Esophagus (tissue), 2 donors: ENCODE measurements at regions not wholly inside any gene's neighbourhood (a gene's known extent, or its start where the extent isn't known, plus 50 kb on each side); places are given as distances from the start of the nearest gene placed in this dataset.
"Not testable (repeated sequence)": the region's sequence is repeated elsewhere in the genome, so short reads cannot be mapped to it uniquely, and the experiment has no call there.

Experiments
- H3K27ac ChIP-seq, 2 donors: one replicate each; pipeline ENCODE4 v1.5.1; 2013; ENCODE audit warnings: low read depth in 2 of 2, mild to moderate bottlenecking in 2 of 2, inconsistent platforms in 1 of 2, low read length in 1 of 2, moderate library complexity in 1 of 2
- H3K27me3 ChIP-seq, 2 donors: one replicate each; pipeline ENCODE4 v1.6.1; 2013; ENCODE audit warnings: low read length in 2 of 2, control low read depth in 1 of 2, mild to moderate bottlenecking in 1 of 2; ENCODE audit not compliant: insufficient read depth in 2 of 2, control insufficient read depth in 1 of 2
- H3K36me3 ChIP-seq, 2 donors: one replicate each; pipeline ENCODE4 v1.6.1; 2013; ENCODE audit warnings: low read length in 1 of 2; ENCODE audit not compliant: control insufficient read depth in 2 of 2, insufficient read depth in 2 of 2
- H3K4me1 ChIP-seq, 2 donors: one replicate each; pipeline ENCODE4 v1.6.1; 2013; ENCODE audit warnings: low read length in 1 of 2; ENCODE audit not compliant: control insufficient read depth in 2 of 2, insufficient read depth in 2 of 2
- H3K4me3 ChIP-seq, 2 donors: one replicate each; pipeline ENCODE4 v1.5.1; 2013; ENCODE audit warnings: low read length in 2 of 2, mild to moderate bottlenecking in 2 of 2, low read depth in 1 of 2, moderate library complexity in 1 of 2
- H3K9me3 ChIP-seq, 2 donors: one replicate each; pipeline ENCODE4 v1.6.1; 2013; ENCODE audit warnings: mild to moderate bottlenecking in 2 of 2, low read depth in 1 of 2, low read length in 1 of 2, moderate library complexity in 1 of 2; ENCODE audit not compliant: control insufficient read depth in 2 of 2, insufficient read depth in 1 of 2
- WGBS, 2 donors: extraction: QIAGEN DNeasy Blood & Tissue Kit; methylation state at CpG; one replicate each; pipeline ENCODE4 v1.1.7; 2013; 5-methylcytosine and 5-hydroxymethylcytosine counted together
- donor health status: healthy with polysubstance abuse.
- donor health status: Bipolar disorder and iron deficiency.

DNA sequence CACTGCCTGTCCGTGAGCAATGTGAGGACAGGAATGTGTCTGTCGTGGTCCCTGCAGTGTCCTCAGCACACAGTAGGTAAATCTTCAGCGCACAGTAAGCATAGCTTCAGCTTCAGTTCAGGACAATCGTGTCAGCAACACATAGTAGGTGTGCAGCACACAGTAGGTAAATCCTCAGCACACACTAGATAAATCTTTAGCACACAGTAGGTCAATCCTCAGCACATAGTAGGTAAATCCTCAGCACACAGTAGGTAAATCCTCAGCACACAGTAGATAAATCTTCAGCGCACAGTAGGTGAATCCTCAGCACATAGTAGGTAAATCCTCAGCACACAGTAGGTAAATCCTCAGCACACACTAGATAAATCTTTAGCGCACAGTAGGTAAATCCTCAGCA is 102.4 kb downstream of the MICALL2 start:
- H3K4me1 ChIP-seq, H3K27me3 ChIP-seq: not testable (repeated sequence)
- 91 to 96% methylated on average over 6 of the region's 6 CpGs for WGBS, 2 donors

DNA sequence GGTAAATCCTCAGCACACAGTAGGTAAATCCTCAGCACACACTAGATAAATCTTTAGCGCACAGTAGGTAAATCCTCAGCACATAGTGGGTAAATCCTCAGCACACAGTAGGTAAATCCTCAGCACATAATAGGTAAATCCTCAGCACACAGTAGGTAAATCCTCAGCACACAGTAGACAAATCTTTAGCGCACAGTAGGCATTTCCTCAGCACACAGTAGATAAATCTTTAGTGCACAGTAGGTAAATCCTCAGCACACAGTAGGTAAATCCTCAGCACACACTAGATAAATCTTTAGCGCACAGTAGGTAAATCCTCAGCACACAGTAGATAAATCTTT is 102.0 kb downstream of the MICALL2 start:
- not testable (repeated sequence) for H3K9me3 ChIP-seq, H3K4me3 ChIP-seq, H3K27me3 ChIP-seq, H3K27ac ChIP-seq, H3K36me3 ChIP-seq, H3K4me1 ChIP-seq
- 96 to 100% methylated on average over 3 of the region's 3 CpGs for WGBS, 2 donors

More for the DNA sequence above, 102.4 kb downstream of the MICALL2 start:
- not testable (repeated sequence) for H3K9me3 ChIP-seq, H3K4me3 ChIP-seq, H3K36me3 ChIP-seq, H3K27ac ChIP-seq

DNA sequence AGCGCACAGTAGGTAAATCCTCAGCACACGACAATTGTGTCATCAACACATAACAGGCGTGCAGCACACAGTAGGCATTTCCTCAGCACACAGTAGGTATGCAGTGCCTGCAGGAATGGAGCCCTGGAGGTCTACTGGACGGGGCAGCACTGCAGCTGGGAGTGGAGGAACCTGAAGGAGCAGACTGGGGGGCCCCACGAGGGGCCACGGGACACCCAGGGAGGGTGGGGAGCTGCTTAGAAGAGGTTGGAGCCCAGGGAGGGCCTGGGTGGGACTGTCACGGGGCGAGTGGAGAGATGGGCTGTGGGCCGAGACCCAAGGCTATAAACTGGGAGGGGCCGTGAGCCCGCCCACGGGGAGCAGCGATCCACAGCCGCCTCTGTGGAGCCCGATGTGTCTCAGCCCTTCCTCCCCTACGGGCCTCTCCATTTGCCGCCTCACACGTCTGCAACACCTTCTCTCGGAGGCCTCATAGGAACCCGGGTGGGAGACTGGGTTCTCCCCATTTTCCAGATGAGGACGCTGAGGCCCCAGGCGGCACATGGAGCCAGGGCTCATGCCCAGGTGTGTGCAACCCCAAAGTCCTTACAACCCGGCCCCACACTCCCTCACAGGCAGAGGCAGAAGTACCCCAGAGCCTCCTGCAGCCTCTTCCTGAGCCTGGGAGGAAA is 101.5 kb downstream of the MICALL2 start:
- Histone ChIP-seq H3K27ac (no peak overlapping the region), H3K27me3 (peaks cover 0 to 4% of the 10 kb centered on the region in 2 donors), H3K4me1 (no peaks in the 10 kb centered on the region), H3K4me3 (no peak overlapping the region), H3K36me3 (no peaks in the 10 kb centered on the region), H3K9me3 (no peaks in the 10 kb centered on the region)
- 52 to 54% methylated on average over 22 to 23 of the region's 23 CpGs for WGBS, 2 donors

DNA sequence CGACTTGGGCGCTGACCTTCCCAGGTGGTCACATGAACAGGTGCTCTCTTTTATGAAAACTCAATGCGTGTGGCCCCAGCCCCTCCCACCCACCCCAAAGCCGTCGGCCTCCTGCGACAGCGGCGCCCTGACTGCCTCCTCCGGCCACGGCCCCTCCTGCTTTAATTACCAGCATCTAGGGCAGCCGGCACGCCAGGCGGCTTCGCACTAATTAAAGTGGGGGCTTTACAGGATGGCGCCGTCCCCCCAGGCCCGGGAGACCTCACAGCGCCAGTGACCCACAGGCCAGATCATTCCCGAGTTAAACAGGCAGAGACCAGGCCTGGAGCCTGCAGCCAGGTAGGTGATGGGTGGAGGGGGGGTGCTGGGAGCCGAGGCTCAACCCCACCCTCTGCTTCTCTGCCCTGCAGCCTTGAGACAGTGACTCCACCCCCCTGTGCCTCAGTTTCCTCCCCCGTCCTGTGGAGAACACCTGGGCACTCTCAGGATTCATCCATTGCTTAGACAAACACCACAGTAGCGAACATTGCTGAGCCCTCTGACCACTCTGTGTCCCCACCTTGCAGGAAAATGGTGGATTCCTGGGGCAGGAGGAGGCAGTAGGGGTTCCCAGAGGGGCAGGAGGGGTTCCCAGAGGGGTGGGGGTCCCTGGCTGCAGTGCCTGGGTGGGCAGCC is 100.8 kb downstream of the MICALL2 start:
- peaks cover 0 to 4% of the 10 kb centered on the region in 2 donors for H3K27me3 ChIP-seq
- H3K9me3 ChIP-seq = no peaks in the 10 kb centered on the region
- H3K36me3 ChIP-seq = no peaks in the 10 kb centered on the region
- no peak overlapping the region for H3K27ac ChIP-seq
- no peaks in the 10 kb centered on the region for H3K4me1 ChIP-seq
- 36 to 43% methylated on average over 22 of the region's 22 CpGs for WGBS, 2 donors
- no peak overlapping the region for H3K4me3 ChIP-seq

DNA sequence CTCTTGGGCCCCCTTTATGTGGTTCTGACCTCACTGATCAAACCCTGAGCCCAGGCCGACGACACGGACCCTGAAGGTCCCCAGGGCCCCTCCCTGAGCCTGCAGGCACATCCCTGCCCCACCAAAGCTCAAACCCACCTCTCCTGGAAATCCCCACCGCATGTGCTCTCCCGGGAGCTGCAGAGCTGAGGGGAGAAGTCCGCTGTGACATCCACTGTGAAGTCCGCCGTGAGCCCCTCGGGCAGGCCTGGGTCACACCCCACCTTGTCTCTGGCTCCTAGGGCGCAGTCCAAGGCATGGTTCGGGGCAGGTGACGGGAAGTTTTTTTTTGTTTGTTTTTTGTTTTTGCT is 100.2 kb downstream of the MICALL2 start:
- Histone ChIP-seq H3K9me3 (peaks cover 0 to 2% of the 10 kb centered on the region in 2 donors), H3K4me3 (no peak overlapping the region), H3K27me3 (peaks cover 0 to 2% of the 10 kb centered on the region in 2 donors), H3K27ac (no peak overlapping the region), H3K4me1 (no peaks in the 10 kb centered on the region), H3K36me3 (no peaks in the 10 kb centered on the region)
- 51 to 52% methylated on average over 12 of the region's 12 CpGs for WGBS, 2 donors

DNA sequence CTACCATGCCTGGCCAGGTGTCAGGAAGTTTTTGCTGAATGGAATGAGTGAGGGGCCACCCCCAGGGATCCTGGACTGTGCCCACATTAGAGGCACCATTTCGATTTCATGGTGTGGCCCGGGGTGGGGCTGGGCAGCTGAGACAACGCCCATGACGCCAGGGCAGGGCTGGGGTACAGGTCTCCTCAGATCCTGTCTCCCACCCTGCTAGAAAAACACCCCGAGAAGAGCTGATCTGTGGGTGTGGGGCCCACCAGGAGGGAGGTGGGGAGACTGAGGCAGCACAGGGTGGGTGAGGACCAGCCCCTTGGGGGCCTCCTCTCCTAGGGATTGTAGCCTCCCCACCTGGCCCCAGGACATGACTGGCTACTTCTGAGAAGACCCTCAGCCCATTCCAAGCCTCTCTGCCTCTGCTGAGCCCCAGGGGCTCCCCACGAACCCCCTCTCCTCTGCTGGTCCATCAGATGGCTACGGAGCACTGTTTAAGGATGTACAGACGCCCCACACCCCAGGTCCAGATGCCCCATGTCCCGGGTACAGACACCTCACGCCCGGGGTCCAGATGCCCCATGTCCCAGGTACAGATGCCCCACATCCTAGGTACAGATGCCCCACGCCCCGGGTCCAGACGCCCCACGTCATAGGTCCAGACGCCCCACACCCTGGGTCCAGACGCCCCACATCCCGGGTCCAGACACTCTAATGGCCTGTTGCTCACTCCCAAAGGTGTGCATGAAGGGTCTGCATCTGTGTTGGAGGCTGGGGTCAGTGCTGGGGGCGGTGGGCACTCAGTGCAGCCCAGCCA is 99.4 kb downstream of the MICALL2 start:
- Histone ChIP-seq H3K27me3 (no peaks in the 10 kb centered on the region), H3K4me3 (no peak overlapping the region), H3K36me3 (no peaks in the 10 kb centered on the region), H3K4me1 (no peaks in the 10 kb centered on the region), H3K27ac (no peak overlapping the region), H3K9me3 (peaks cover 3 to 4% of the 10 kb centered on the region in 2 donors)
- WGBS, 2 donors = 88% methylated on average over 19 of the region's 19 CpGs

DNA sequence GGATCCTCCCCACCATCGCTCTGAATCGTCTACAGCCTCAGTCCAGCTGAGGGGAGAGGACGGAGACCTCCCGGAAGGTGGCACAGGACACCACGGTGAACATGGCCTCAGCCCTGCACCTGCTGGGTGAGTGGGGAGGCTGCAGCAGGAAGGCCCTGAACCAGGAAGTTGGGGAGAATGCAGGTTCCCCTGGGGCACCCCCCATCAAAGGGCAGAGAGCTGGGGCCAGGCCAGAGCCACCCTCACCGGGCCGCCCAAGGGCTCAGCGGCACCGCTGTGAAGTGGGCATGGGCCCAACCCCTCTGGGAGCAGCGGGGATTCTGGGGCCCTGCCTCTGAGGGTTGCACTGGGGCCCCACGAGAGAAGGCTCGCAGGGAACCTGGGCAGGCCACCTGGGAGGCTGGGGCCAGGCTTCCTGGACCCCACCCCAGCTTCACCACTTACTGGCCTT is 98.7 kb downstream of the MICALL2 start:
- Histone ChIP-seq H3K36me3 (no peaks in the 10 kb centered on the region), H3K4me3 (no peak overlapping the region), H3K27ac (no peak overlapping the region), H3K4me1 (no peaks in the 10 kb centered on the region), H3K9me3 (peaks cover 4 to 8% of the 10 kb centered on the region in 2 donors), H3K27me3 (peaks cover 0 to 3% of the 10 kb centered on the region in 2 donors)
- 85 to 93% methylated on average over 12 of the region's 12 CpGs for WGBS, 2 donors

DNA sequence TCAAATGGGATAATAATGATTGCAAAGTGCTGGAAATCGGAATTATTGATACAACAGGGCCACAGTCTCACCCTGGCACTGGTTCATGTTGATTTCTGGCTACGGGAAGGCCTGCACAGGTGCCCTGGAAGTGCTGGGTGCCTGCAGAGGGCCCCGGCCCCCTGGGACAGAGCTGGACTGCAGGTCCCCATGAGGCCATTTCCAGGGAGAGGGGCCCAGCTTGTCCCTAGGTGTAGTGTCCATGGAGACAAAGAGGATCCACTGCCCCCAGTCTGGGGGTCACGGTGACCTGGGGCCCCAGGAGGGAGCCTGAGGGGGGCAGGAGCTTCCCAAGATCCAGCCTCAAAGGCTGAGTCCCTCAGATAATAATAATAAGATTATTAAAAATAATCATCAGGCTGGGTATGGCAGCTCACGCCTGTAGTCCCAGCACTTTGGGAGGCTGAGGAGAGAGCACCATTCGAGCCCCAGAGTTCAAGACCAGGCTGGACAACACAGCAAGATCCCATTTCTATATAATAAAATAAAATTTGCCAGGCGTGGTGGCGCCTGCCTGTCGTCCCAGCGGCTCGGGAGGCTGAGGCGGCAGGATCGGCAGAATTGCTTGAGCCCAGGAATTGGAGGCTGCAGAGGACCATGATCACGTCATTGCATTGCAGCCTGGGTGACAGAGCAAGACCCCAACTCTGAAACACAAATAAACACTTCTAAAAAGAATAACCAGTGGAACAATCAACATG is 98.1 kb downstream of the MICALL2 start:
- no peaks in the 10 kb centered on the region for H3K4me1 ChIP-seq
- H3K27ac ChIP-seq = no peak overlapping the region
- no peak overlapping the region for H3K4me3 ChIP-seq
- peaks cover 8 to 14% of the 10 kb centered on the region in 2 donors for H3K9me3 ChIP-seq
- peaks cover 0 to 3% of the 10 kb centered on the region in 2 donors for H3K27me3 ChIP-seq
- H3K36me3 ChIP-seq = no peaks in the 10 kb centered on the region
- 82 to 84% methylated on average over 14 of the region's 14 CpGs for WGBS, 2 donors

DNA sequence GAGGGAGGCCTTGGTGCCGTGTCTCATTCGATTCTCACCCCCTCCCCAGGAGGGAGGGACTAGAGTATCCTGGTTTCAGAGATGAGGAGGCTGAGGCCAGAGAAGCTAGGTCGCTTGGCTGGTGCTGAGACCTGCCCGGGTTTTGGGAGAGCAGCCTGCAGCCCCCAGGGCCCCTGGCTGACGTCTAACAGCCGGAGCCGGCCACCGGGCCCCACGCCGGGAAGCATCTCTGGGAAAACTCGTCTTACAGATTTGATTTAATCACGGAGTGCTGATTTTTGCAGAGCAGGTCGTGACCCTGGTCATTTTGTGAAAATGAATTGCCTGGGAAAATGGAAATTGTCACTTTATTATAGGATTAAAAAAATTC is 97.5 kb downstream of the MICALL2 start:
- H3K36me3 ChIP-seq = no peaks in the 10 kb centered on the region
- H3K9me3 ChIP-seq = peaks cover 9 to 14% of the 10 kb centered on the region in 2 donors
- WGBS, 2 donors = 33 to 42% methylated on average over 13 of the region's 13 CpGs
- peaks cover 0 to 3% of the 10 kb centered on the region in 2 donors for H3K27me3 ChIP-seq
- H3K27ac ChIP-seq = no peak overlapping the region
- no peaks in the 10 kb centered on the region for H3K4me1 ChIP-seq
- H3K4me3 ChIP-seq = no peak overlapping the region
